ENCODE measurements at regions not wholly inside any gene's neighbourhood (a gene's known extent, or its start where the extent isn't known, plus 50 kb on each side); places are given as distances from the start of the nearest gene placed in this dataset.

DNA sequence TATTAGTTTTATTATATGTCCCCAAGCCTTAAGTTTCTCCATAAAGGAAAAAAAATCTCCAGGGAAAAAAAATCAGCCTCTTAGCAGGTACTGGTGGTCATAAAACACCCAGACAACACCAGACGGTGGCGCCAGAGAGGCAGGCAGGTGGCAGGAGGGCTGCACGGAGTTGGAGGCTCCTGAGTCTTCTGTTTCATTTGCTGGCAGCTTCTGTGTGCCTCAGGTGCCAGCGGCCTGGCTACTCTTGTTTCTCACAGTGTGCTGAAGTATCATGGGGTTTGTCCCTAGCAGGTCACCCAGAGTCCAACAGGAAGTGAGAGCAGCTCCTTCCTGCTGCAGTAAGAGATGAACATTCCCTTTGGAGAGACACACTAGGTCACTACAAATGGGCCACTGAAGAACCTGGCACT lies 123.3 kb upstream of the GADD45A start:
- DNase-seq = peak; percentile 52 to 70

DNA sequence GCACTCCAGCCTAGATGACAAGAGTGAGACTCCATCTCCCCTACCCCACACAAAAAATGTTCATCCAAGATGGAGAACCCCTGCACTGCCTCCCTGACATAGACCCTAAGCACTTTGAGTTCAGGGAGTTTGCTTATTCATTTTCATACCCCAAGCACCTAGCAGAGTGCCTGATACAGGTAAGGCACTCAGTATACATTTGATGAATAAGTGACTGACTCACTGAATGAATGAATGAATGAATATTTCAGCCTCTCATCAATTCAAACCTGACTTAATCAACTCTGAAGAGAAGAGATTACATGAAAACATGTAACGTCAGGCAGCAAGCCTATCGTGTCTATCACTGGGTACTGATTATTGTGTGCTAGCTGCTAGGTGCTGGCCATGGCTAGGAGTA lies 121.3 kb upstream of the GADD45A start:
- no peak for DNase-seq

GRCh38 chr1:67564193-67564592 lies 120.8 kb upstream of the GADD45A start:
- no peak for DNase-seq

- DNase-seq = no peak
These were observed 118.1 kb upstream of the GADD45A start for GRCh38 chr1:67566803-67567377.

GRCh38 chr1:67570486-67571143 lies 114.4 kb upstream of the GADD45A start:
- DNase-seq = no peak

GRCh38 chr1:67571406-67571805 lies 113.6 kb upstream of the GADD45A start:
- DNase-seq = no peak

DNA sequence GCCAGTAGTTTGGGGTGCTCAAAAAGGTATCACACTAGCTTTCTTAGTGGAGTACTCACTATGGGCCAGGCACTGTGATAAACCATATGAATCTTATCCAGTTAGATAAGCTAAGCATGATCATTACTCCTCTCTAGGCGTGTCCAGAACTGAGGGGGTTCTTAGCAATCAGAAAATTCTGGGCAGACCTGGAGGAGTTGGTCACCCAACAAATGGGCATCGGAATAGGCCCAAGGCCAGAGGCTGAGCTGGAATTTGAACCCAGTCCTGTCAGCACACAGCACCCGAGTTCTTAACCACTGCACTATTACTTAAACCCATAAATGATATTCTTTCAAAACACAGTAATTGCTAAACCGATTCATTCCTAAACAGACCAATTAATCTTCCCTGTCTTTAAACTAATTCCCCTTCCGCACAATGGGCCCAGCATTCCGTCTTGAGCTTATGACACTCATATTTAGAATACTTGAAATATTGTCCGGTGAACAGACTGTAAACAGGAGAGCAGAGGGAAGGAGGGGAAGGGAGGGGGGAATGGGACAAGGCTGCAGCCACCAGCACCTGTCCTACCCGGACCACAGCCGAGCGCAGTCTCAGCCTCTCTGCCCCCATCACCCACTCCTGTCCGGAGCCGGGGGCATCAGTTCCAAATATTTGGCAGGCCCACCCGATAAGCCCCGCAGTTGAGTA lies 113.0 kb upstream of the GADD45A start:
- DNase-seq = no peak

DNA sequence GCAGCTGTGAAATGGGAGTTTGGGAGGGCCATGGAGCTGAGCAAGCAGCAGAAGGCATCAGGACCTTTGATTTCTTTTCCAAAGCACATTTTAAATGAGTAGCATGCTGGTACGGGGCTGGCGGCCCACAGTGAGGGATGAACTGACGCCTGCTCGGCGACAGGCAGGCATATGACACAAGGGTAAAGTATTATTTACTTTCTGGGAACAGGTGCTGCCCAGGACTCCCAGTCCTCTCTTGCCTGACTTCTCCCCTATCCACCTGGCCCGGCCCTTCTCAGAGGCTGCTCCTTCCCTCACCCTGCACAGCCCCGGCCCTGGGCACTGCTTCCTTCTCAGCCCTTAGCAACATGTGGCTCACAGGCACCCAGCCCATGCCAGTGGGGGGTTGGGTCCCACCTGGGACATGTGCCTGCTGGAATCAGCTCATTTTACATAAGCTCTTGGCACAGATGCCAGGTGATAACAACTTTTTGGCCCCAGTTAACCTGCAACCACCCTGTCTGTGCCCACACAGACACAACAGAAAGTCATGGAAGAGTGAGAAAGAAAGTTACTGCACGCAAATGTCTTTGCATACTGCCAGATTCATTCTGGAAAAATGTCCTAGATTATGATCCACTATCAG lies 112.3 kb upstream of the GADD45A start:
- no peak for DNase-seq

- DNase-seq = no peak
These were observed 111.6 kb upstream of the GADD45A start for GRCh38 chr1:67573311-67573872.

DNA sequence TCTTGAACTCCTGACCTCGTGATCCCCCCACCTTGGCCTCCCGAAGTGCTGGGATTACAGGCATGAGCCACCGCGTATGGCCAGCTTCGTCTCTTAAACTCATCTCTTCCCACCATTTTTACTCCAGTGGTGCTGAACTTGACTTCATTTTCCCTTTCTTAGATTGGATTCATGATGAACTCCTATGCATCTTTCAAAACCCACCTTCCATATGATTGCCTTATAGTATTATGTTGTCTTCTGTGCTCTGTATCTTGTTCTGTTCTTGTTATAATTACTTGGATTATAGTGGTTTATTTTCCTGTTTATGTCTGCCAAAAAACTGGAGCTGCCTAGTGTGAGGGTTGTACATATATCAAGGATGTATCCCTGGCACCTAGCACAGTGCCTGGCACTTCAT lies 110.8 kb upstream of the GADD45A start:
- DNase-seq = no peak

DNA sequence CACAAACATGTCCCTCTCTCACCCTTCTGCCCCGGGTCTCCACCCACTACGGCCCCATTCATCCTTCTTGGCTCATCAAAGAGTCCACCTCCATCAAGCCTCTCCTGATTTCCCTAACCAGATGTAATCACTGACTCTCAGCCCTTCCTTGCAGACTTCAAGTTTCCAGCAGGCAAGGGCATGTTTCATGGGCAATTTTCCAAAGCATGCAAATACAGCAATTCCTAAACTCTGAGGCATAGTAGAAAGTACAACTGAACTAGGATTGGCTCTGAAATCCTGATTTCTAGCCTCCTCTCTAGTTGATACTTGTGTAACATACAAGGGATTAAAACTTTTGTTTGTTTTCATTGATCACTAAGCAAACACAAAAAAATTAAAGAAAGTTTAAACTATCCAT lies 109.1 kb upstream of the GADD45A start:
- no peak for DNase-seq

DNA sequence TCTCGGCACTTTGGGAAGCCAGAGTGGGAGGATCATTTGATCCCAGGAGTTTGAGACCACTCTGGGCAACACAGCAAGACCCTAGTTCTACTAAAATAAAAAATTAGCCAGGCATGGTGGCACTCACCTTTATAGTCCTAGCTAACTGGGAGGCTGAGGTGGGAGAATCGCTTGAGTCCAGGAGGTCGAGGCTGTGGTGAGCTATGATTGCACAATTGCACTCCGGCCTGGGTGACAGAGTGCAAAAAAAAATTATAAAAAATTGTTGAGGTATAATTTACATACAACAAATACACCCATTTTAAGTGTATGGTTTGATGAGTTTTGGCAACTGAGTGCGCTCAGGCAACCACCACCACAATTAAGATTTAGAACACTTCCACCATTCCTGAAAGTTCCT lies 108.5 kb upstream of the GADD45A start:
- no peak for DNase-seq

- DNase-seq = no peak
These were observed 107.4 kb upstream of the GADD45A start for GRCh38 chr1:67577646-67578045.

GRCh38 chr1:67578397-67579020 lies 106.5 kb upstream of the GADD45A start:
- no peak for DNase-seq

- DNase-seq = no peak
These were observed 105.2 kb upstream of the GADD45A start for GRCh38 chr1:67579623-67580394.

GRCh38 chr1:67580691-67581403 lies 104.2 kb upstream of the GADD45A start:
- no peak for DNase-seq

DNA sequence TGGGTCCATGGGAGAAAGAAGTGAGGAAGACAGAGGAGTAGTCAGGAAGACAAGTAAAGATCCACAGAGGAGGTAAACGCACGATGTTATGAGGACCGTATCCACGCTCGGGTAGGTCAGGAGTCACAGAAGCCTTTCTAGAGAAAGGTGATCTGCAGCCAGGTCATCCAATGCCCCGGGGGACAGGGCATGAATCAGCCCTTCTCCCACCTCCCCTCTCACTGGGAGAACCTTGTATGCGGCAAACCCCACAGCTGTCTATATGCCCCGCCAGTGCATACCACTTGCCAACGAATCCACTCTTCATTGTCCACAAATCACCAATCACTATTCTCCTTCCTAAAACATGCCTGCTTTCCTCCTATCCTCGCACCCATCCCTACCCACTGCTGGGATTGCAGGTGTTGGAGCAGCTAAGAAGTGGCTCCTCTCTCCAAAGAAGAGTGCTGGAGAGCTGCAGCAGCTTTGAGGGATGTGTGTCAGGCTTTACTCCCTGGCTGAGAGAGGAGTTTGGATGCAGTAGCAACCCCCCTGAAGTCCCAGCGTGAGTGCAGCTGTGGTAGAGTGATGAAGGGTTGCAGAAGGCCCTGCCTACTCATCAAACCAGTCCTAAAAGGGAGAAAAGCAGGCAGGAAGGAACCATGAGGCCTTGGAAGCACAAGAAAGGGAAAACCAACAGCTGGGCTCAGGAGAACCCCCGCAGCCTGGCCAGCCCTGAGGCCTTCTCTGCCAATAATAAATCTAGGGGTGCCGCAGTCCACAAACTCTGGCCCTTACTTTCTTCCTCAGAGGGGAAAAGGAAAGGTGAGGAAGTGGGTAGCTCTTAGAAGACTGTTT lies 102.2 kb upstream of the GADD45A start:
- no peak for DNase-seq

DNA sequence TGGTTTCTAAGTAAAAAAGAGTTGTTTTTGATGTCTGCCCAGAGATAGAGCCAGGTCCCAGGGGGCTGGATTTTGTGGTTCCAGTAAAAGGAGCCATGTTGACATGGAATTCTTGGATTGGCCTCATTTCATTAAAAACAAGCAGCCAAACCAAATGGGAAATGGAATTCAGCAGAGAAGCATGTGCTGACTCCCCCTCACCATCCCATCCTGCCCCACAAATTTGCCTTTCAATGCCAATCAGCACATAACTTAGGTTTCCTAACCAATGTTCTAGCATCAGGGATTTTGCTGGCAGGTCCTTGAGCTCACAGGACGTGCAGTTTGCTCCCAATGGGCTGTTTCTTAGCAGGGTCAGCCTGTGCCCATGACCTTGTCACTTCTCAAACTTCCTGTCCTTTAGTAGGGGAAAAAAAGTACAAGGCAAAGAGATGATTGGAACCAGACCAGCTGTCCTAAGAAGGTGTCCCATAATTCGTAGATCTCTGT lies 101.5 kb upstream of the GADD45A start:
- no peak for DNase-seq

- no peak for DNase-seq
These were observed 100.1 kb upstream of the GADD45A start for GRCh38 chr1:67584938-67585337.

- DNase-seq = no peak
These were observed 98.4 kb upstream of the GADD45A start for GRCh38 chr1:67586596-67586995.
